ENCODE measurements at regions not wholly inside any gene's neighbourhood (a gene's known extent, or its start where the extent isn't known, plus 50 kb on each side); places are given as distances from the start of the nearest gene placed in this dataset.

DNA sequence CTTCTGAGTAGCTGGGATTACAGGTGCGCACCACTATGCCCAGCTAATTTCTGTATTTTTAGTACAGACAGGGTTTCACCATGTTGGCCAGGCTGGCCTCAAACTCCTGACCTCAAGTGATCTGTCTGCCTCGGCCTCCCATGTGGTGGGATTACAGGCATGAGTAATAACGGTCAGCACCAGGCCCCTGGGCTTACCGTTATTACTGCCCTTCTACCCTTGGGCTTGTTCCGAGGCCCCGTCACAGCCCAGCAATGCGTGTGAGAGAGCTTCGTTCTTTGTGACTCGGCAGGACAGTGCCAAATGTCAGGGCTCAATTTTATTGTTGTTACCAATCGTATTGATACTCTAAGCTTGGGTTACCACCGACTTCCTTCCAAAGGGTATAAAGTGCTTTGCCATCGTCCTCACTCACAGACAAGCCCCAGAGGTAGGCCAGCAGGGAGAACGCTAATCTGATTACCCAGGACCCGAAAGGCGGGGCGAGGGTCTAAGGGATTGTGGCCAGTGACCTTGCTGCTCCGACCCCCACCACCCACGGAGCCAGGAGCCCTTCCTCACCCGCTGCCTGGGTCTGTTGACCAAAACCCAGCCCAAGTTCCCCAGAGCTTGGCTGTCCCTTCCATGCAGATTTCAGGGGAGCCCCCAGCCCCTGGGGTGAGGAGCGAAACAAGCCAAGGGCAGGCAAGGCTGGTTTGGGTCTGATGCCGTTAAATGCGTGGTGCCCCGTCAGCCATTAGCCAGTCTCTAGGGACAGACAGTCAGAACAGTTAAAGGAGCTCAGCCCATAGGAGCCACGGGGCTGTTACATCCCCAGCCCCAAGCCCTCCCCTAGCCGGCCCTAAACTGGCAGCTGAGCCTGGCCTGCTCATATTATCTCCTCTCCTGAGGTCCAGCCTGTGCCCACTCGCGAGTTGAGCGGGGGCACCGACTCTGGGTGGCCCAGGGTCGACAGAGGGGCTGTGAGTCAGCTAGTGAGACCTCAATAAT, 54.9 kb upstream of the CASZ1 start:
- TF ChIP-seq GATA2 (IDR thresholded peaks at IDR 0.05; ENCODE audit: low read depth, low read length), result no peak
- no peak for TF ChIP-seq GATA3 (IDR thresholded peaks at IDR 0.05; ENCODE audit: low read depth, low read length)

Data from SH-SY5Y (cell line).